ENCODE measurements at regions not wholly inside any gene's neighbourhood (a gene's known extent, or its start where the extent isn't known, plus 50 kb on each side); places are given as distances from the start of the nearest gene placed in this dataset.

- Mint-ChIP-seq H3K27ac (no peak overlapping the region), H3K4me3 (no peak overlapping the region), H3K27me3 (ENCODE audit: low read depth) (no peaks in the 10 kb centered on the region), H3K4me1 (ENCODE audit: low read depth) (no peaks in the 10 kb centered on the region), H3K36me3 (ENCODE audit: low read depth) (no peaks in the 10 kb centered on the region), H3K9me3 (no peaks in the 10 kb centered on the region)
- DNase-seq (ENCODE audit: low spot score), result peak; percentile 11
These were observed 503.3 kb upstream of the FAM241A start for GRCh38 chr4:111641813-111642579.

GRCh38 chr4:111648056-111648455, 497.2 kb upstream of the FAM241A start:
- no peaks in the 10 kb centered on the region for H3K4me1 Mint-ChIP-seq (ENCODE audit: low read depth)
- H3K27me3 Mint-ChIP-seq (ENCODE audit: low read depth), result no peaks in the 10 kb centered on the region
- no peak overlapping the region for H3K4me3 Mint-ChIP-seq
- no peaks in the 10 kb centered on the region for H3K9me3 Mint-ChIP-seq
- no peaks in the 10 kb centered on the region for H3K36me3 Mint-ChIP-seq (ENCODE audit: low read depth)
- DNase-seq (ENCODE audit: low spot score), result no peak
- H3K27ac Mint-ChIP-seq, result no peak overlapping the region

GRCh38 chr4:111649308-111649707, 495.9 kb upstream of the FAM241A start:
- Mint-ChIP-seq H3K9me3 (no peaks in the 10 kb centered on the region), H3K4me3 (no peak overlapping the region), H3K27ac (no peak overlapping the region), H3K4me1 (ENCODE audit: low read depth) (no peaks in the 10 kb centered on the region), H3K27me3 (ENCODE audit: low read depth) (no peaks in the 10 kb centered on the region), H3K36me3 (ENCODE audit: low read depth) (no peaks in the 10 kb centered on the region)
- no peak for DNase-seq (ENCODE audit: low spot score)

DNA sequence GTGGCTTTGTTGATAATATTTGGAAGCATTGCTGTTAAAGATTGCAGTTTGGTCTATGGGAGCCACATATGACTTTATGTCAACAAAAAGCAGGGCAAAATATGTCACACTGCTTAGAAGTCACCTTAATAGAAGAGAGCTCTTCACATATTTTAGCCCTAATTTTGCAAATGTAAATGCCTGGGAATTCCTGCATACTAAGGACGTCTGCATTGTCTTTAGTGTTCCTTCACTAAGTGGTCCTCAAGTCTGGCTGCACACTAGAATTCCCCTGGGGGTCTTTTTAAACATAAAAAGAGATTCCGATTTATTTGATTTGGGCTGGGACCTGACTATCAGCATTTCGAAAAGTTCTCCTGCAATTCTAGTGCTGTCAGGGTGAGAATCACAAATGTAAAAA, 495.1 kb upstream of the FAM241A start:
- no peaks in the 10 kb centered on the region for H3K27me3 Mint-ChIP-seq (ENCODE audit: low read depth)
- H3K36me3 Mint-ChIP-seq (ENCODE audit: low read depth), result no peaks in the 10 kb centered on the region
- no peak overlapping the region for H3K4me3 Mint-ChIP-seq
- DNase-seq (ENCODE audit: low spot score), result no peak
- no peaks in the 10 kb centered on the region for H3K4me1 Mint-ChIP-seq (ENCODE audit: low read depth)
- H3K27ac Mint-ChIP-seq, result no peak overlapping the region
- no peaks in the 10 kb centered on the region for H3K9me3 Mint-ChIP-seq

GRCh38 chr4:111650674-111651086, 494.6 kb upstream of the FAM241A start:
- no peaks in the 10 kb centered on the region for H3K9me3 Mint-ChIP-seq
- H3K4me3 Mint-ChIP-seq, result no peak overlapping the region
- no peaks in the 10 kb centered on the region for H3K4me1 Mint-ChIP-seq (ENCODE audit: low read depth)
- no peak overlapping the region for H3K27ac Mint-ChIP-seq
- H3K27me3 Mint-ChIP-seq (ENCODE audit: low read depth), result no peaks in the 10 kb centered on the region
- no peaks in the 10 kb centered on the region for H3K36me3 Mint-ChIP-seq (ENCODE audit: low read depth)
- DNase-seq (ENCODE audit: low spot score), result no peak

GRCh38 chr4:111652236-111652635, 493.0 kb upstream of the FAM241A start:
- Mint-ChIP-seq H3K4me1 (ENCODE audit: low read depth) (no peaks in the 10 kb centered on the region), H3K27me3 (ENCODE audit: low read depth) (no peaks in the 10 kb centered on the region), H3K27ac (no peak overlapping the region), H3K9me3 (no peaks in the 10 kb centered on the region), H3K4me3 (no peak overlapping the region), H3K36me3 (ENCODE audit: low read depth) (no peaks in the 10 kb centered on the region)
- DNase-seq (ENCODE audit: low spot score), result no peak

GRCh38 chr4:111652986-111653385, 492.3 kb upstream of the FAM241A start:
- no peak for DNase-seq (ENCODE audit: low spot score)
- no peaks in the 10 kb centered on the region for H3K36me3 Mint-ChIP-seq (ENCODE audit: low read depth)
- no peaks in the 10 kb centered on the region for H3K27me3 Mint-ChIP-seq (ENCODE audit: low read depth)
- no peaks in the 10 kb centered on the region for H3K9me3 Mint-ChIP-seq
- no peak overlapping the region for H3K27ac Mint-ChIP-seq
- H3K4me1 Mint-ChIP-seq (ENCODE audit: low read depth), result no peaks in the 10 kb centered on the region
- no peak overlapping the region for H3K4me3 Mint-ChIP-seq

- Mint-ChIP-seq H3K9me3 (no peaks in the 10 kb centered on the region), H3K36me3 (ENCODE audit: low read depth) (no peaks in the 10 kb centered on the region), H3K4me3 (no peak overlapping the region), H3K4me1 (ENCODE audit: low read depth) (no peaks in the 10 kb centered on the region), H3K27ac (no peak overlapping the region), H3K27me3 (ENCODE audit: low read depth) (no peaks in the 10 kb centered on the region)
- no peak for DNase-seq (ENCODE audit: low spot score)
These were observed 482.8 kb upstream of the FAM241A start for GRCh38 chr4:111662496-111662895.

- H3K27me3 Mint-ChIP-seq (ENCODE audit: low read depth), result no peaks in the 10 kb centered on the region
- H3K9me3 Mint-ChIP-seq, result no peaks in the 10 kb centered on the region
- no peak for DNase-seq (ENCODE audit: low spot score)
- no peak overlapping the region for H3K4me3 Mint-ChIP-seq
- H3K27ac Mint-ChIP-seq, result no peak overlapping the region
- no peaks in the 10 kb centered on the region for H3K4me1 Mint-ChIP-seq (ENCODE audit: low read depth)
- H3K36me3 Mint-ChIP-seq (ENCODE audit: low read depth), result no peaks in the 10 kb centered on the region
These were observed 480.8 kb upstream of the FAM241A start for GRCh38 chr4:111664308-111664945.

DNA sequence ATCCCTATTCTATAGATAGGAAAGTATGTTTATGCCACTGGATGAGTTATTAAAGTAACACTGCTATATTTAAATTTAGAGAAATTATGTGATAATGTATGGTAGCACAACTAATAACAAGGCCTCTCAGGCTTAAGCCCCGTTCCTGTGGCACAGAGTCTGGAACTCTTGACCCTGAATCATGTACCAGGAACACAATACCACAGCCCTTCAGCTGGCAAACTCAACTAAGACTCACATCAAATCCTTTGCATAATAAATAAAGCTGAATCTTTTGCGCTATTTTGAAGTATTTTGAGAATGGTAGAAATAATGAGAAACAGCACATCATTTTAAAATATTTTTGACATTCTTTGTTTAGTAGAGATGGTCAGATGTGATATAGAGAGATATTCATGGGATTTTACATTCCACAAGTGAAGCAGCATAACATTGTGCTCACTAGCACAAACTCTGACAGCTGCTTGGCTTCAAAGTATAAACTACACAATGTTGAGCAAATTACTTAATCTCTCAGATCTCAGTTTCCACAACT, 478.4 kb upstream of the FAM241A start:
- Mint-ChIP-seq H3K4me1 (ENCODE audit: low read depth) (no peaks in the 10 kb centered on the region), H3K4me3 (no peak overlapping the region), H3K36me3 (ENCODE audit: low read depth) (no peaks in the 10 kb centered on the region), H3K27me3 (ENCODE audit: low read depth) (no peaks in the 10 kb centered on the region), H3K27ac (no peak overlapping the region), H3K9me3 (no peaks in the 10 kb centered on the region)
- DNase-seq (ENCODE audit: low spot score), result no peak

DNA sequence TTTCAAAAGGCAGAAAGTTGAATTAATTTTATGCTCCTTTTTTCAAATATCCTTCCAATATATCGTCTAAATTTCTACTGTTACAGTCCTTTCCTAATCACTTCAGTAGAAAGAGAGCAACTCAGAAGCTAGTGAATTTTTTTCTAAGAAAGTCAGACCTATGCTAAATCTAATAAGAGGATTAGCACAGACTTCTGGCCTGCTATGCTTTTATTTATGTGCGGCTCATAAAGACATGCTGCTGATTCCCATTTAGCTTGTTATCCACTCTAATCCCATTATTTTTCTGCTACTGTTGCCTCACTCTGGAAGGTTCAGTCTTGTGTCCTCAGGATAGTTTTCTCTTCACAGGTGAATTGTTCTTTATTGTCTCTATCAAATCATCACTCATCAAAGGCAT, 473.5 kb upstream of the FAM241A start:
- Mint-ChIP-seq H3K9me3 (no peaks in the 10 kb centered on the region), H3K36me3 (ENCODE audit: low read depth) (no peaks in the 10 kb centered on the region), H3K27me3 (ENCODE audit: low read depth) (no peaks in the 10 kb centered on the region), H3K4me3 (no peak overlapping the region), H3K4me1 (ENCODE audit: low read depth) (no peaks in the 10 kb centered on the region), H3K27ac (no peak overlapping the region)
- no peak for DNase-seq (ENCODE audit: low spot score)

GRCh38 chr4:111675746-111676145, 469.5 kb upstream of the FAM241A start:
- no peaks in the 10 kb centered on the region for H3K36me3 Mint-ChIP-seq (ENCODE audit: low read depth)
- H3K27me3 Mint-ChIP-seq (ENCODE audit: low read depth), result no peaks in the 10 kb centered on the region

DNA sequence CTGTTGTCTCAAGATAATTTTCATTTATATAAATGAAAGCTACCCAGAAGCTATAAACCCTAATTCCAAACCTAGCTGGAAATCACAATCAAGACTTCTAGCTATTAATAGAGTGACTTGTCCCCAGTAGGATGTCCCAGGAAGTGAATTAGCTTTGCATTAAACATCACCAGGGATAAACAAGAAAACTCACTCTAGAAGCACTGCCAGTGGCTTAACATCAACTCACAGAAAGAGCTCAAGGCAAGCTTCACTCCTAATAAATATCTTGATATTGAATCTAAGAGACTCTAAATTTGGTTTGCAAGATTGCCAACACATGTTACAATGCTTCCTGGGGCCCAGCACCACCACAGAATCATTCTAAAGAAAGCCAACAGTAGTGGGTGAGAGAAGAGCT, 468.7 kb upstream of the FAM241A start:
- Mint-ChIP-seq H3K9me3 (no peaks in the 10 kb centered on the region), H3K4me1 (ENCODE audit: low read depth) (no peaks in the 10 kb centered on the region)

More at GRCh38 chr4:111675746-111676145, 469.5 kb upstream of the FAM241A start:
- H3K9me3 Mint-ChIP-seq, result no peaks in the 10 kb centered on the region
- H3K27ac Mint-ChIP-seq, result no peak overlapping the region
- H3K4me3 Mint-ChIP-seq, result no peak overlapping the region
- no peak for DNase-seq (ENCODE audit: low spot score)
- no peaks in the 10 kb centered on the region for H3K4me1 Mint-ChIP-seq (ENCODE audit: low read depth)

DNA sequence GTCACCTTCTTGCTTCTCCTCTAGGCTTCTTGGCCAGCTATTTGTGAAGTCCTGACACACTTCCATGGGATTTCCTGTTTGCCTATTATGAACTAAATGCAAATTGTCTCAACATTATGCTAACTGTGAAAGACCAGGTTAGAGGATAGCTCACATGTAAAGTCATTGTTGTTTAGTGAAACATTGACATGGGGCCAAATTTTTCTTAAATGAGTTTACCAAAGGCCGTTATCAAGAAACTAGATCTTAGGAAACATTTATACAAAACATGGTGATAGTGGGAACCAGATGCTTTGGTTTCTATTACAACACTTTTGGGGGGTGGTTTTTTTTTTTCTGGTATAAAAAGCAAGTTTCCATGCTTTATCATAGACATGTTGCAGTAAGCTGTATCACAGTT, 466.8 kb upstream of the FAM241A start:
- H3K4me3 Mint-ChIP-seq, result no peak overlapping the region
- H3K27ac Mint-ChIP-seq, result no peak overlapping the region
- H3K4me1 Mint-ChIP-seq (ENCODE audit: low read depth), result no peaks in the 10 kb centered on the region
- H3K9me3 Mint-ChIP-seq, result no peaks in the 10 kb centered on the region
- H3K27me3 Mint-ChIP-seq (ENCODE audit: low read depth), result no peaks in the 10 kb centered on the region
- H3K36me3 Mint-ChIP-seq (ENCODE audit: low read depth), result no peaks in the 10 kb centered on the region
- no peak for DNase-seq (ENCODE audit: low spot score)

More for the DNA sequence above, 468.7 kb upstream of the FAM241A start:
- Mint-ChIP-seq H3K27me3 (ENCODE audit: low read depth) (no peaks in the 10 kb centered on the region), H3K36me3 (ENCODE audit: low read depth) (no peaks in the 10 kb centered on the region), H3K4me3 (no peak overlapping the region), H3K27ac (no peak overlapping the region)
- DNase-seq (ENCODE audit: low spot score), result no peak

All from T-helper 2 cell treated with Interferon-gamma antibody and Interleukin-4, amounts not matched to agents 5 μg/mL and 100 μg/mL, for 36 hours (primary cell).